GM12874 (cell line): ENCODE measurements at regions not wholly inside any gene's neighbourhood (a gene's known extent, or its start where the extent isn't known, plus 50 kb on each side); places are given as distances from the start of the nearest gene placed in this dataset.

ENCODE experiments used
- TF ChIP-seq, protein P1 (sequence below): IDR thresholded peaks from 2 replicates; pipeline ENCODE4 v1.5.1; 2011; ENCODE audit warnings: low read depth, mild to moderate bottlenecking, control low read depth, low read length, moderate library complexity; ENCODE audit not compliant: insufficient read depth

DNA sequence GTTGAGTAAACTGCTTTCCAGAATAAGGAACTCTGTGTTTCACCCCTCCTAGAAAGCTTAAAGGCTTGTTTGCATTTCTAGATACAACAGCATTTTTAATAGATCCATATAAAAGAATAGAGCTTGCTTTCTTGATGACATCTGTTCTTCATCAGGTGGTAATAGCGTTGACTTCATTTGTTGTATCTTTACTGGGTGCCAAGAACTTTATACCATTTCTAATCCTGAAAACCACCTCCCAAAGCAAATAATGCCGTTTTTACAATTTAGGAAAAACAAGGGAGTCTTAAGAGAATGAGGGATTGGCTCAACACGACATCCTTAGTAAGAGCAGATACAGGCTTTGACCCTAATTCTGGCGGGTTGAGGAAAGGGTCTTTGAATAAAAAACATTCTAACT, 993.4 kb downstream of the TYW1 start:
- TF ChIP-seq, protein P1, sequence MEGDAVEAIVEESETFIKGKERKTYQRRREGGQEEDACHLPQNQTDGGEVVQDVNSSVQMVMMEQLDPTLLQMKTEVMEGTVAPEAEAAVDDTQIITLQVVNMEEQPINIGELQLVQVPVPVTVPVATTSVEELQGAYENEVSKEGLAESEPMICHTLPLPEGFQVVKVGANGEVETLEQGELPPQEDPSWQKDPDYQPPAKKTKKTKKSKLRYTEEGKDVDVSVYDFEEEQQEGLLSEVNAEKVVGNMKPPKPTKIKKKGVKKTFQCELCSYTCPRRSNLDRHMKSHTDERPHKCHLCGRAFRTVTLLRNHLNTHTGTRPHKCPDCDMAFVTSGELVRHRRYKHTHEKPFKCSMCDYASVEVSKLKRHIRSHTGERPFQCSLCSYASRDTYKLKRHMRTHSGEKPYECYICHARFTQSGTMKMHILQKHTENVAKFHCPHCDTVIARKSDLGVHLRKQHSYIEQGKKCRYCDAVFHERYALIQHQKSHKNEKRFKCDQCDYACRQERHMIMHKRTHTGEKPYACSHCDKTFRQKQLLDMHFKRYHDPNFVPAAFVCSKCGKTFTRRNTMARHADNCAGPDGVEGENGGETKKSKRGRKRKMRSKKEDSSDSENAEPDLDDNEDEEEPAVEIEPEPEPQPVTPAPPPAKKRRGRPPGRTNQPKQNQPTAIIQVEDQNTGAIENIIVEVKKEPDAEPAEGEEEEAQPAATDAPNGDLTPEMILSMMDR = no peak

DNA sequence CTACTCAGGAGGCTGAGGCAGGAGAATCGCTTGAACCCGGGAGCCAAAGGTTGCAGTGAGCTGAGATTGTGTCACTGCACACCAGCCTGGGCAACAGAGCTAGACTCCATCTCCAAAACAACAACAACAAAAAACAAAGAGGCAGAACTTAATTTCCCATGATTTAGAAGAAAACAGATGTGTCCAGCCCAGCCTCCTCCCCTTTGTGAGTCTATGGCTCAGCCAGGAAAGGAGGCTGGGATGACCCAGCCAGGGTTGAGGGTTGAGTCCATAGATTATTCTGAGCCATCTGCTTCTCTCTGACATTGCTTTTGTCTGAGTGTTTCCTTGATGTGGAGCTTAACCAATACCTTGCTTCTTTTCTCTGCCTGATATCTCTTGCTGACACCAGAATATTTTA, 994.1 kb downstream of the TYW1 start:
- TF ChIP-seq, protein P1 = no peak

DNA sequence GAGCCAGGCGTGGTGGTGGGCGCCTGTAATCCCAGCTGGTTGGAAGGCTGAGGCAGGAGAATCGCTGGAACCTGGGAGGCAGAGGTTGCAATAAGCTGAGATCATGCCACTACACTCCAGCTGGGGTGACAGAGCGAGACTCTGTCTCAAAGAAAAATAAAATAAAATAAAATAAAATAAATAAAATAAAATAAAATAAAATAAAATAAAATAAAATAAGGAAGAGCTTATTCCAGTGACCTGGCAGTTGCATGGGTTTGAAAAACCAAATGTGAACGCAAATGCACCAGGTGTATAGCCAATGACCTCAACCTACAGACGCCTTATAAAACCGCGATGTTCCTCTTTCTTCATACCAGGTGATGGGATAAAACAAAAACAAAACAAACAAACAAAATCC, 995.7 kb downstream of the TYW1 start:
- TF ChIP-seq, protein P1 = no peak

DNA sequence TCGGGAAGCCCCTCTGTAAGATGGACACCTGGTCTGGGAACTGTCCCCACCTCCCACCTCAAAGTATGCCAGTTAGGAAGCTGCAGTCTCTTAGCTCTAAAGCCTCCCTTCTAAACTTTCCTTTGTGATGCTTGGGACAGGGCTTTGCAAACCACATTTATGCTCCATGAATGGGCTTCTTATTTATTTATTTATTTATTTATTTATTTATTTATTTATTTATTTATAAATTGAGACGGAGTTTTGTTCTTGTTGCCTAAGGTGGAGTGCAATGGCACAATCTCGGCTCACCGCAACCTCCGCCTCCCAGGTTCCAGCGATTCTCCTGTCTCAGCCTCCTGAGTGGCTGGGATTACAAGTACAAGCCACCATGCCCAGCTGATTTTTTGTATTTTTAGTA, 1009.4 kb downstream of the TYW1 start:
- TF ChIP-seq, protein P1 = no peak

DNA sequence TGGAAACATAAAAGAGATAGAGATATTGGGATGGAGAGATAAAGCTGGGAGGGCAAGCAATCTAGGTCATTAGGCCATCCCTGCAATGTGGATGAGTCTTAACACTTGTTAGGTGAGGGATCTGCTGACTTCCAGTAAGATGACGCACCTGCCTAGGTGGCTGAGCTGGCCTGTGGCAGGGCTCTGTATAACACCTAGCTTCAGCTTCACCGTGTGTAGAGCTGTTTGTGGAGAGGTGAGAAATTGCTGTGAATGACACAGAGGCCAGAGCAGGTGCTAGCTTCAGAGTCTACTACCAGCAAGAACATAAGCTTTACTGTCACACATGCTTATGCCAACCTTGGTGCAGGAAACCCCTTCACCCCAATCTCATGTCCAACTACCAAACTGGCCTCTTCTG, 1010.0 kb downstream of the TYW1 start:
- TF ChIP-seq, protein P1 = no peak

DNA sequence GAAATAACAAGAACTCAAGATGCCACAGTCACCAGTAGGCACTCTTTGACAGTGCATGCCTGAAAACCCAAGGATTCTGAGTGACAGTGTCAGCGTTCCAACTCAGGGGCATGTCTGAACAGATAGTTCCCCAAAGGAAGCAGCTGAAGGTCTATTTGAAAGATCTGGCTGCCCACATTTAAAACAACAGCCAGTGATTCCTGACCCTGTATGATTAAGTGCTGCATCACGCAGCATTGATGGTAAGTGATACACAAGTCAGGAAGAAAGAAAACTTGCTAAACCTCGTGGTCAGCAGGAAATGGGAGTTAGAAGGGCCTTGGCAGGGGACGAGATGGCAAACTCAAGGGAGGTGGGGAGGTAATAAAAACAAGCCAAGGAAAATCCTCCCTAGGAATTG, 1013.1 kb downstream of the TYW1 start:
- TF ChIP-seq, protein P1 = no peak

DNA sequence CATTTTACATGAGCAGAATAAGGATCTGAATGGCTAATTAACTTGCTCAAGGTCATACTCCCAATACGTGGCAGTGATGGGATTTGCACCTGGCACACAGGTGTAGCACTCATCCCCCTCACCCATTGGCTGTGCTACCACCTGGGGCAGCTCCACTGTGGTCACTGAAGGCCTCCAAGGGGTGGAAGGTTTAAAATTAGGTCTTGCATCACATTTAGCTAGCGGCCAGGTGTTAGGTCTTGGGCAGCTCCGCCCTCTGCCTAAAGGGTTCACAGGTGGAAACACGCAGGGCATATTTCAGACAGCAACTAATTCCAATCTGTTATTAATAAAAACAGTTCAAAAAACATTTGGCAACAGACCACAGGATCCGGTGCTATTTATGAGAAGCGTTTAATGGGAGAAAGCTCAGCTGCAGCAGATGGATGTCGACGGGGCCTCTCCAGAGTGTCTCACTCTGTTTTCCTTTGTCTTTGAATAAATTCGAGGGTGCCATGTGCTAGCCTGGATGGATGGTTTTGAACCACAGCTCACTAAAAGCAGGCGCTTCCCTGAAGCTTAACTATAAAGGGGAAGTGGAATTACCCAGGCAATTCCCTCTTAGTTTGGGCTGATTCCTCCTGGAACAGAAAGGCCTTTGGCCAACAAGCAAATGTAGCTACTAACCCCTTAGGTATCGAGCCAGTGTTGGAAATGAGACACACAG, 1017.6 kb downstream of the TYW1 start:
- TF ChIP-seq, protein P1 = no peak
